HUES6 (cell line): ENCODE measurements at regions not wholly inside any gene's neighbourhood (a gene's known extent, or its start where the extent isn't known, plus 50 kb on each side); places are given as distances from the start of the nearest gene placed in this dataset.

Experiments
- H3K27ac ChIP-seq: 2 replicates; pipeline ENCODE4 v1.7.0; 2013; ENCODE audit warnings: low read depth, mild to moderate bottlenecking, low read length, inconsistent platforms
- H3K27me3 ChIP-seq: 2 replicates; pipeline ENCODE4 v1.6.1; 2013; ENCODE audit warnings: low read length; ENCODE audit not compliant: control insufficient read depth, insufficient read depth
- H3K36me3 ChIP-seq: 2 replicates; pipeline ENCODE4 v1.6.1; 2013; ENCODE audit warnings: low read length; ENCODE audit not compliant: control insufficient read depth, insufficient read depth
- H3K4me1 ChIP-seq: 2 replicates; pipeline ENCODE4 v1.6.1; 2013; ENCODE audit warnings: low read length; ENCODE audit not compliant: control insufficient read depth, insufficient read depth
- H3K4me3 ChIP-seq: 2 replicates; pipeline ENCODE4 v1.5.1; 2013; ENCODE audit warnings: low read depth, low read length
- H3K9ac ChIP-seq: one replicate; pipeline ENCODE4 v1.6.1; 2013; ENCODE audit warnings: mild to moderate bottlenecking, low read length
- H3K9me3 ChIP-seq: 2 replicates; pipeline ENCODE4 v1.6.1; 2013; ENCODE audit warnings: low read depth, low read length; ENCODE audit not compliant: control insufficient read depth, insufficient read depth

DNA sequence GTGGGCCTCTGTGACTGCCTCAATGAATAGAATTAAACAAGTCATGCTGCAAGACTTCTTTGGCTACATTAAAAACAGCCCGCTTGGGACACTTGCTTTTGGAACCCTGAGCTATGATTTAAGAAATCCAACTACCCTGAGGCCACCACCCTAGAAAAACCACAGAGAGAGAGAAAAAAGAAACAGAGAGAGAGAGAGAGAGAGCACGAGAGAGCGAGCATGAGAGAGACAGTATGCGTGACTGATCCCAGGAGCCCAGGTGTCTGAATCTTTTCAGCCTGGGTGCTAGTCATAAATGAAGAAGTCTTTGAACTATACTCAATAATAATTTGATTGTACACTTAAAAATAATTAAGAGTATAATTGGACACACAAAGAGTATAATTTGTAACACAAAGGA, 123.1 kb upstream of the FREM1 start:
- H3K27ac ChIP-seq, result no peak overlapping the region

DNA sequence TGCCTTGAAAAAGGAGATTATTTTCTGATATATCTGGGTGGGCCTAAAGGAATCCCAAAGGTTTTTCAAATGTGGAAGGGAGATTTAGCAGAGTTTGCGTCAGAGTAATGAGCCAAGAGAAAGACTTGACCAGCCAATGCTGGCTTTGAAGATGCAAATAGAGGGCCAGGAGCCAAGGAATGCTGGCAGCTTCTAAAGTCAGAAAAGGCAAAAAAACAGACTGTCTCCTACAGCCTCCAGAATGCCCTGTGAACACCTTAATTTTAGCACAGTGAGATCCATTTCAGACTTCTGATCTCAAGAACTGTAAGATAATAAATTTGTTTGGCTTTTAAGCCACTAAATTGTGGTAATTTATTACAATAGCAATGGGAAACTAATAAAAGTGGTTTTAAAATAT, 122.6 kb upstream of the FREM1 start:
- Histone ChIP-seq H3K27ac (no peak overlapping the region), H3K27me3 (no peaks in the 10 kb centered on the region), H3K9me3 (0 out of 2 replicates have a peak, but pooled peaks cover 3% of the 10 kb centered on the region), H3K9ac (no peak overlapping the region), H3K4me3 (no peak overlapping the region), H3K4me1 (no peaks in the 10 kb centered on the region), H3K36me3 (no peaks in the 10 kb centered on the region)

More for the DNA sequence above, 123.1 kb upstream of the FREM1 start:
- Histone ChIP-seq H3K36me3 (no peaks in the 10 kb centered on the region), H3K9me3 (0 out of 2 replicates have a peak, but pooled peaks cover 3% of the 10 kb centered on the region), H3K4me1 (no peaks in the 10 kb centered on the region), H3K27me3 (no peaks in the 10 kb centered on the region), H3K4me3 (no peak overlapping the region), H3K9ac (no peak overlapping the region)

DNA sequence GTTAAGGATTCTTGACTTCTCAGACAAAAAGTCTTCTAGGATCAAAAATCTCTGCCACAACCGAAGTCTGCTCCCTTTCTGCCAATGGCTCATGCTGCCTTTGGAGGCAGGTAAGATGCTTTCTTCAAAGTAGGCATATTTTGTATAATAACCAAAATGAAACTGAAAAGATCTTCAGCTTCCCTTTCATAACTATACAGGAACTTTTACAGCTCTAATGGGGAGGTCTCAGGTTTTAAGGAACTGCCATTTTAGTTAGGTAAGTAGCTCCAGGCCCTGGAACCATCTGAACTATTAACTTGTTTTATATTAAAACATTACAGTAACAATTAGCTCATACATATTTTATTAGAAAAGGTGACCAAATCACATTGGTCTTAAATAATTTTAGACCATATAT, 110.9 kb upstream of the FREM1 start:
- Histone ChIP-seq H3K4me3 (no peak overlapping the region), H3K36me3 (no peaks in the 10 kb centered on the region), H3K4me1 (no peaks in the 10 kb centered on the region), H3K9ac (no peak overlapping the region), H3K9me3 (no peaks in the 10 kb centered on the region), H3K27ac (no peak overlapping the region), H3K27me3 (no peaks in the 10 kb centered on the region)

DNA sequence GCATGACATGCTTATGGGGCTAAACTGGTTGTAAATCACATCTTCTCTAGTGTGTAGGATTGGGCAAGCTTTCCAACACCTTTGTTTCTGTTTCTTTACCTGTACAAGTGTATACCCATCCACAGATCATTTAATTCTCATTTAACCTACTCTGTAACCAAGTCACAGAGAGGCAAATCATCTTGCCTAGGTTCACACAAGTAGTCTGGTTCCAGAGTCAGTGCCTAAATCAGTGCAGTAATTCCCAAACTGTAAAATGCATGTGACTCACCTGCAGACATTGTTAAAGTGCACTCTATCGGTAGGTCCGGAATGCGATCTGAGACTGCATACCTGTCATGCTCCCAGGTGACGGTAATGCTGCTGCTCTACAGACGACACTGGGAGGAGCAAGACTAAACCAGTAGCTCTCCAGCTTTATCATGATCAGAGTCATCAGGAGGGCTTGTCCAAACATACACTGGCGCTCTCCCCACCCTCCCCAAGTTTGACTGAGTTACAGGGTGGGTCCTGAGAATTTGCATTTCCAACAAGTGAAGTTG, 107.9 kb upstream of the FREM1 start:
- Histone ChIP-seq H3K27me3 (no peaks in the 10 kb centered on the region), H3K9ac (no peak overlapping the region)

DNA sequence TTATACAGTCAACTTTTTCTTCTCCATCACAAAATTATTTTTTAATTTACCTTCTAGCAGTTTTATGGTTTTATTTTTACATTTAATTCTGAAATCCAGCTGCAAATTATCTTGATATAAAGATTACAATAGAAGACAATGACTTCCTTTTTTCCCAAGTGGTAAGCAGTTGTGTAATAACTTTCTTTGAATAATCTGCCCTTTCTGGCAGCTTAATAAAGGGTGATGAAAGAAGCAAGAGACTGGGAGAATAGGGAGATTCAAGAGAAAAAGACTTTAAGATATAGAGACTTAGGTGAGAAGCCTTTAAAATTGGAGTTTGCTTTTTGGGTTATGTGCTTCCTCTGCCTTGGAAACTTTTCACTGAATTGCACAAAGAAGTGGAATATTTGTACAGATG, 100.4 kb upstream of the FREM1 start:
- no peaks in the 10 kb centered on the region for H3K27me3 ChIP-seq
- H3K4me1 ChIP-seq, result no peaks in the 10 kb centered on the region
- no peak overlapping the region for H3K4me3 ChIP-seq
- H3K9ac ChIP-seq, result no peak overlapping the region
- H3K36me3 ChIP-seq, result no peaks in the 10 kb centered on the region
- H3K9me3 ChIP-seq, result no peaks in the 10 kb centered on the region
- no peak overlapping the region for H3K27ac ChIP-seq

More for the DNA sequence above, 107.9 kb upstream of the FREM1 start:
- no peaks in the 10 kb centered on the region for H3K36me3 ChIP-seq
- H3K4me3 ChIP-seq, result no peak overlapping the region
- H3K27ac ChIP-seq, result no peak overlapping the region
- H3K9me3 ChIP-seq, result no peaks in the 10 kb centered on the region
- no peaks in the 10 kb centered on the region for H3K4me1 ChIP-seq

DNA sequence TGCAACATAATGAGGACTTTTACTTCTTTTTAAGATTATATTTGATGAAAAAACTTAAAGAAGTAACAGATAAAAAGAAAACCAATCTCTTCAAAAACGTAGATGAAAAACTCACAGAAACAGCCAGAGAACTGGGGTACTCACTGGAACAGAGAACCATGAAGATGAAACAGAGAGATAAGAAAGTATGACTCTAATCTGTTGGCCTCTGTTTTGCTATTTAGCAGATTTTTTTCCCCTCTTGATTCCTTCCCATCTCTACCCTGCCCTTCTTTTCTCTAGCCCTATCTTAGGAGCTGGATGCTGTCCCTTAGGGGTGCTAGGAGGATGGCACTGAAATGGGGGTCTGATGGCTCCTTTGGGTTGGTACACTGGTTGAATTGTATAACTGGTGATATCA, 97.5 kb upstream of the FREM1 start:
- Histone ChIP-seq H3K9me3 (no peaks in the 10 kb centered on the region), H3K36me3 (no peaks in the 10 kb centered on the region)

DNA sequence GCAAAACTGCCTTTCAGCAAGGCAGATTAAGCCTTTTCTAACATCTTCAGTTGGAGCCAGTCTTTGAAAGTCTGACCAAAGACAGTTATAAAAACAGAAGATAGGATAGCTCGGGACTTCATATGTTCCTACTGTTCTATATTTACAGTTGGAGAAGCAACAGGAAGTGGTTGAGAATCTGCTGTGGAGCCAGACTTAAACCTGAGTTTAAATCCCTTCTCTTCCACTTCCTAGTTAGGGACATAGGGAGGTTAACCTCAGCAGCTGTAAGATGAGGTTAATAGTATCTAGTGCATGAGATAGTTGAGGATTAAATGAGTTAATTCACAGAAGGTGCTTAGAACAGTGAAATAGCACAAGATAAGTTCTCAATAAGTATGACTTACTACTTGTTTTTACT, 84.5 kb upstream of the FREM1 start:
- Histone ChIP-seq H3K4me3 (no peak overlapping the region), H3K36me3 (no peaks in the 10 kb centered on the region), H3K27me3 (no peaks in the 10 kb centered on the region), H3K4me1 (no peaks in the 10 kb centered on the region), H3K9ac (no peak overlapping the region), H3K9me3 (no peaks in the 10 kb centered on the region), H3K27ac (no peak overlapping the region)

More for the DNA sequence above, 97.5 kb upstream of the FREM1 start:
- Histone ChIP-seq H3K27ac (no peak overlapping the region), H3K9ac (no peak overlapping the region), H3K27me3 (no peaks in the 10 kb centered on the region), H3K4me1 (no peaks in the 10 kb centered on the region), H3K4me3 (no peak overlapping the region)

DNA sequence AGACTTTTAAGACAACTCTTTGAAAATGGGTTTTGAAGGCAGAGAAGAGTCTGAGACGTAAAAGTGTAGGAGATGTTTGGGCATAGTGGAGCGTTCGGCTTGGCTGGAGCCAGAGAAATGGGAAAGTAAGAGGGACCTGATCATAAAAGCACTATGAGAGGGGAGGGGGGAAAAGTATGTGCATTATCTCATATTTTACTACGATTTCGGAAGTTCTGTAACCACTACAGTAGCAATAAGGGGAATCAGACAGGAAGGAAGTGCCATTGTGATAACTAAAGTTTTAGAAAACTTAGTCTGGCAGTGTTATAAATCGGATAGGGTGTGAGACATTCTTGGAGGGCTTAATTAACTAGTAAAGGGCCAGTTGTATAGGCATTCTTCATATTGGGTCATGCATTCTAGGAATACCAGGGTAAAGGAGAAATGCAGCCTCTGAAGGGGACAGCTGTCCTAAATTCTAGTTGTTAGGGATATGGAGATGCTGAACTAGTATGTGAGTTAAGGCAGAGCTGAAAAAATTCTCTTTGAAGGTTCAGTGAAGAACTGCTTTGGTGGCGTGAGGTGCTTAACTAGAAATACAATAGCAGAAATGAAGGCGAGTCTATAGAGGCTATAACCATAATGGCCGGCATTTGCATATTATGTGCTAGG, 83.8 kb upstream of the FREM1 start:
- Histone ChIP-seq H3K4me3 (peak overlapping the region; percentile 71; the same call in 1 of the 2 replicates), H3K9ac (no peak overlapping the region)

DNA sequence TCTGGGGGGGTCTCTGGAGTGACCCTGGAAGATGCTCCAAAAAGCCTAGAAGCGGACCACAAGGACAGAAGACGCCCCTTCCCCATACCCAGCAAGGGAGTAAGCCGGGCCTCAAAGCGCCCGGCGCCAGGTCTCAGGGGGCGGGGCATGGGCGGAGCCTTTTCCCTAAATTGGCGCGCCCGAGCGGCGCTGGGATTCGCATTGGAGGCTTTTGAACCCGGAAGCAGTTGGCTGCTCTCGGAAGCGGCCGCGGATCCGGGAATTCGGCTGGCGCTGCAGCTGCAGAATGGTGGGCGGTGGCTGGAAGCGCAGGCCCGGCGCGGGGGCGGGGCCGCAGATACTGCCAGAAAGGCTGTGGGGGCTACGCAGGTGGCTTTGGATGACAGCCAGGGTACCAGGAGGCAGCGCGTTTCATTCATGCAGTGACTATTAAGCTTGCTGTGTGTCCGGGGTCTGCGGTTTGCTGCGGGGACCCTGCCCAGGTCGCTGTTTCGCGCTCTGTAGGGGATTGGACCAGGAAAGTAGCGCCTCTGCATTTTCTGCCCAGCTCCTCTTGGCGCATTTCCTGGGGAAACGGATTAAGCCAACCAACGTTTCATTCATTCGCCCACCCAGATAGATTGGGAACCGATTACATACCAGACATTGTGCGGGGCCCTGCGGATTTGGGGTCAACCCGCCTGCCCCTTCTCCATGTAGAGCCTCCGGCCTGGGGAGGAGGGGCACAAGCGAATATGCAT, 83.0 kb upstream of the FREM1 start:
- no peaks in the 10 kb centered on the region for H3K9me3 ChIP-seq
- no peaks in the 10 kb centered on the region for H3K27me3 ChIP-seq
- no peak overlapping the region for H3K27ac ChIP-seq
- no peak overlapping the region for H3K9ac ChIP-seq
- no peaks in the 10 kb centered on the region for H3K36me3 ChIP-seq
- H3K4me1 ChIP-seq, result no peaks in the 10 kb centered on the region
- H3K4me3 ChIP-seq, result peak overlapping the region; percentile 71

More for the DNA sequence above, 83.8 kb upstream of the FREM1 start:
- Histone ChIP-seq H3K4me1 (no peaks in the 10 kb centered on the region), H3K9me3 (no peaks in the 10 kb centered on the region), H3K27me3 (no peaks in the 10 kb centered on the region), H3K27ac (no peak overlapping the region), H3K36me3 (no peaks in the 10 kb centered on the region)

DNA sequence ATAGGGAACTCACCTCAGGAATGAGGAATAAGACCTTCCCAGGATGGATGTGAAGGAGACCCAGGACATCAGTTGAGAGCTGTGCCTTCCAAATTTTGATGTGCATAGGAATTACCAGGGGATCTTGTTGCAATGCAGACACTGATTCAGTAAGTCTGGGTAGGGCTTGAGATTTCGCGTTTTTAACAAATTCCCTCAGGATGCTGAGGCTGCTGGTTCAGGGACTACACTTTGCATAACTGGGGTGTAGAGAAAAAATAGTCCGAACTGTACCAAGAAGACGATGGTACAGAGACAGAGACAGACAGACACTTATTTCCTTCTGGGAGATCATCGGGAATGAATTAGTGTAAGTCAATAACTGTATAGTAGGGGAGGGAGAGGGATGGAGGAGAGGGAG, 82.3 kb upstream of the FREM1 start:
- Histone ChIP-seq H3K9me3 (no peaks in the 10 kb centered on the region), H3K9ac (no peak overlapping the region), H3K27me3 (no peaks in the 10 kb centered on the region), H3K4me1 (no peaks in the 10 kb centered on the region), H3K4me3 (peak overlapping the region; percentile 71), H3K36me3 (no peaks in the 10 kb centered on the region), H3K27ac (no peak overlapping the region)

DNA sequence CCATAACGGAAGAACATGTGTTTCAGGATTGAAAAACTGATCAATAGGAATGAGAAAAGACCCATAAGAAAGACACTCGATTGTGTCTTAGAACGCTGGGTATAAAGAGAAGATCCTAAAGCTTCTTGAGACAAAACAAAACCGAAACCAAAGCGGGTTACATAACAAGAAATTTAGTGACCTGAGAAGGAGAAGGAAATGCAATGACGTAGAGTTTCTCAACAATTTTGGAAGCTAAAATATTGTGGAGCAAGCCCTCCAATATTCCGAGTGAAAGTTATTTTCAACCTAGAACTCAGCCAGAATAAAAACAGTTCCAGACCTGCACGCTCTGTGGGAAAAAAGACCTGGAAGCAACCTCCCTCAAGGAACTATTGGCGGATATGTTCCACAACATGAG, 81.9 kb upstream of the FREM1 start:
- H3K27ac ChIP-seq, result no peak overlapping the region
- H3K4me3 ChIP-seq, result peak overlapping the region; percentile 71; the same call in 1 of the 2 replicates
- H3K4me1 ChIP-seq, result no peaks in the 10 kb centered on the region
- H3K9ac ChIP-seq, result no peak overlapping the region
- no peaks in the 10 kb centered on the region for H3K36me3 ChIP-seq
- H3K9me3 ChIP-seq, result no peaks in the 10 kb centered on the region
- H3K27me3 ChIP-seq, result no peaks in the 10 kb centered on the region
